Coronary artery (tissue), 2 donors: ENCODE measurements at regions not wholly inside any gene's neighbourhood (a gene's known extent, or its start where the extent isn't known, plus 50 kb on each side); places are given as distances from the start of the nearest gene placed in this dataset.

Experiments
- DNase-seq: peaks from one replicate; pipeline ENCODE4 v3.0.0-alpha.2; 2017; ENCODE audit warnings: low spot score
- H3K27ac ChIP-seq, 2 donors: fragments of 200-600 bp; sonication (generic); one replicate each; pipeline ENCODE4 v1.5.1; 2016 to 2019
- H3K4me3 ChIP-seq: fragments of 200-600 bp; sonication (generic); 2 replicates; pipeline ENCODE4 v1.5.1; 2016; ENCODE audit warnings: mild to moderate bottlenecking, moderate library complexity
- TF ChIP-seq, protein P1 (sequence below): fragments of 200-600 bp; sonication (generic); IDR thresholded peaks from one replicate; pipeline ENCODE4 v1.5.1; 2019; ENCODE audit warnings: antibody characterized with exemption

GRCh38 chr17:33892717-33893591, 362.1 kb upstream of the CCL2 start:
- H3K27ac ChIP-seq: no peak overlapping the region
- TF ChIP-seq, protein P1, sequence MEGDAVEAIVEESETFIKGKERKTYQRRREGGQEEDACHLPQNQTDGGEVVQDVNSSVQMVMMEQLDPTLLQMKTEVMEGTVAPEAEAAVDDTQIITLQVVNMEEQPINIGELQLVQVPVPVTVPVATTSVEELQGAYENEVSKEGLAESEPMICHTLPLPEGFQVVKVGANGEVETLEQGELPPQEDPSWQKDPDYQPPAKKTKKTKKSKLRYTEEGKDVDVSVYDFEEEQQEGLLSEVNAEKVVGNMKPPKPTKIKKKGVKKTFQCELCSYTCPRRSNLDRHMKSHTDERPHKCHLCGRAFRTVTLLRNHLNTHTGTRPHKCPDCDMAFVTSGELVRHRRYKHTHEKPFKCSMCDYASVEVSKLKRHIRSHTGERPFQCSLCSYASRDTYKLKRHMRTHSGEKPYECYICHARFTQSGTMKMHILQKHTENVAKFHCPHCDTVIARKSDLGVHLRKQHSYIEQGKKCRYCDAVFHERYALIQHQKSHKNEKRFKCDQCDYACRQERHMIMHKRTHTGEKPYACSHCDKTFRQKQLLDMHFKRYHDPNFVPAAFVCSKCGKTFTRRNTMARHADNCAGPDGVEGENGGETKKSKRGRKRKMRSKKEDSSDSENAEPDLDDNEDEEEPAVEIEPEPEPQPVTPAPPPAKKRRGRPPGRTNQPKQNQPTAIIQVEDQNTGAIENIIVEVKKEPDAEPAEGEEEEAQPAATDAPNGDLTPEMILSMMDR: no peak
- no peak overlapping the region for H3K4me3 ChIP-seq
- no peak for DNase-seq

- Histone ChIP-seq H3K4me3 (no peak overlapping the region), H3K27ac (no peak overlapping the region)
- no peak for DNase-seq
- TF ChIP-seq, protein P1: no peak
Measured at GRCh38 chr17:33895491-33895890, 359.6 kb upstream of the CCL2 start.

- Histone ChIP-seq H3K27ac (no peak overlapping the region), H3K4me3 (no peak overlapping the region)
- no peak for DNase-seq
- TF ChIP-seq, protein P1: no peak
Measured at GRCh38 chr17:33896263-33896662, 358.8 kb upstream of the CCL2 start.

DNA sequence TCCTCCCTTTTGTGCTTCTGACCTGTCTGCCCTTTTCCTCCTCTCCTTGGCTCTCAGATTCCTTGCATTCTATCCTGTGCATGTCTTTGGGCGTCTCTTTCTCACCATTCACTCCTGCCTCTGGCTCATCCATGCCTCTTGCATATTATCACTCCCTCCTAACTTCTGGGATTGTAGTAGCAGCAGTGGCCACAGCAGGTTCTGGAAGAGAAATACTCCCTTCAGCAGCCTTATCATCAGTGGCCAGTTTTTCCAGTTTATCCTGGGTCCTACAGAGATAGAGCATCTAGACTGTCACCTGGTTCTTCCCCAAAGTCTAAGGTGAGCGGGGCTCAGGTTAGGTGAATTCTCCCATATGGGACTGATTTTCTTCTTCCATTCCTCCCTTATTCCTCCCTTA, 354.0 kb upstream of the CCL2 start:
- Histone ChIP-seq H3K4me3 (no peak overlapping the region), H3K27ac (no peak overlapping the region)
- DNase-seq: no peak
- TF ChIP-seq, protein P1: no peak

GRCh38 chr17:33902901-33903449, 352.1 kb upstream of the CCL2 start:
- Histone ChIP-seq H3K4me3 (no peak overlapping the region), H3K27ac (no peak overlapping the region)
- no peak for DNase-seq
- TF ChIP-seq, protein P1: no peak

GRCh38 chr17:33904476-33904875, 350.6 kb upstream of the CCL2 start:
- Histone ChIP-seq H3K27ac (no peak overlapping the region), H3K4me3 (no peak overlapping the region)
- TF ChIP-seq, protein P1: no peak
- no peak for DNase-seq

DNA sequence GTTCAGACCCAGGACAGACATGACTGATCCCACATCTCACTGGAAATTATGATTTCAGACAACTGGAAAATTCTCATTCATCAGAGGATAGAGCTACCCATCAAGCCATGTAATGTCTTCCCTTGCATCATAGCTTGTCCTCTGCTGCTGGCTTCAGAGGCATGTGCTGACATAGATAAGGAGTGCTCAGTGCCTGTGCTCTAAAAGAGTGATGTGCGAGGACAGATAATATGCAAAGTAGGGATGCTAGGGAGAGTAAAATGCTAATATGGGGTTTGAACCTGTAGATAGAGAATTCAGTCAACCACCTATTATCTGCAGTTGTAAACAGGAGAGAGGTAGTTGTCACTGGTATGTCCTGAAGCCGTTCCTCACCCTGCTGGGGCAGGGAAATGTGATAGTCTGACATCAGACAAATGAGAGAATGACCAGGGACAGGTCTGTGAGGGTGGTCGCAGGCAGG, 349.7 kb upstream of the CCL2 start:
- DNase-seq: no peak
- no peak overlapping the region for H3K4me3 ChIP-seq
- H3K27ac ChIP-seq: no peak overlapping the region
- TF ChIP-seq, protein P1: no peak
